Left lobe of liver (tissue), 2 donors: ENCODE measurements at regions not wholly inside any gene's neighbourhood (a gene's known extent, or its start where the extent isn't known, plus 50 kb on each side); places are given as distances from the start of the nearest gene placed in this dataset.
"Not testable (repeated sequence)": the region's sequence is repeated elsewhere in the genome, so short reads cannot be mapped to it uniquely, and the experiment has no call there.

ENCODE experiments used
- ATAC-seq: fragments of 200-7000 bp; cut with Tn5 transposase; one replicate; pipeline ENCODE4 v1.9.1; 2020; ENCODE audit warnings: mild to moderate bottlenecking, moderate library complexity
- DNase-seq: peaks from one replicate; pipeline ENCODE4 v3.0.0-alpha.2; 2020; ENCODE audit warnings: low spot score
- donor health status: DM: no; HTN: no; CAD: no; lungs with moderate emphysema.
- donor health status: DM: no; HTN: yes; CAD: no.

DNA sequence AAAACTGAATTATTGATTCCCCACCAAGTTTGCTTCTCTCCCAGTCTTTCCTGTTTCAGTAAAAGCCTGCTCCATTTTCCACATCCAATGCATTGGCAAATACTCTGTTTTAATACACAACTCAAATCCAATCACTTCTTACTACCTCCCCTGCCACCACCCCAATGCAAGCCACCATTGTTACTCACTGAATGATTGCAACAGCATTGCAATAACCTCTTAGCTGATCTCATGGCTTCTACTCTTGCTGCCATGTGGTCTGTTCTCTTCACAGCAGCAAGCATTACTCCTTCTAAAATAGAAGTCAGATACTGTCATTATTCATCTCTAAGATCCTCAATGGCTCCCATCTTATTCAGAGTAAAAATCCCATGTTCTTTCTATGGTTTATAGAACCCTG, 123.4 kb downstream of the ATP6V1G3 start:
- no peak for ATAC-seq
- no peak for DNase-seq

DNA sequence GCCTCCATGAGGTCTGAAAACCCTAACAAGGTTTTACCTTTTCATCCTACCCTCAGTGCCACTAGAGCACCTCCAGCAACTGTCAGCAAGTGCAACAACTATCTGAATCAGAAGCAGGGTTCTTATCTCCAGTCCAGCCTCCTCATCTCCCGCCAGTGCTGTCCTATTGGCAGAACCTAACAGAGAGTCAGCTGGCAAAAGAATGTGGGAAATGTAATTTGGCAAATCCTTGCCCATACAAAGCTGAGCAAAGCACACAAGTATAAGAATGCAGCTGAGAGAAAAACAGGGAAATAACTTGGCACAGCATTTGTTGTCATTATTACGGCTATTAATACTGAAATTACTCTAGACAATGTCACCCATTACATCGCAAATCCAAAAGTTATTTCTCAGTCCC, 124.2 kb downstream of the ATP6V1G3 start:
- ATAC-seq (no peak), DNase-seq (no peak)

DNA sequence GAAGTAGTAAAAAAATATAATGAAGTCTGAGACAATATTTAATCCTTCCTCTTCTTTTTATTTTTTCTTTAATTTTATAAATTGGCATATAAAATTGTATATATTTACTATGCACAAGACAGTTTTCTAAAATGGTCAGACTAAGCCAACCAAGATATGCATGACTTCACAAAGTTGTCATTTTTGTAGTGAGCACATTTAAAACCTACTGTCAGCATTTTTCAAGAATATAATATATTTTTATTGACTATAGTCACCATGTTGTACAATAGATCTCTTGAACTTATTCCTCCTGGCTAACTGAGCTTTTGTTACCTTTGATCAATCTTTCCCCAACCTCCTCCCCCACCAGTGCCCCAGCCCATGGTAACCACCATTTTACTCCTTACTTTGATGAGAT, 129.2 kb downstream of the ATP6V1G3 start:
- DNase-seq = no peak
- ATAC-seq = no peak

DNA sequence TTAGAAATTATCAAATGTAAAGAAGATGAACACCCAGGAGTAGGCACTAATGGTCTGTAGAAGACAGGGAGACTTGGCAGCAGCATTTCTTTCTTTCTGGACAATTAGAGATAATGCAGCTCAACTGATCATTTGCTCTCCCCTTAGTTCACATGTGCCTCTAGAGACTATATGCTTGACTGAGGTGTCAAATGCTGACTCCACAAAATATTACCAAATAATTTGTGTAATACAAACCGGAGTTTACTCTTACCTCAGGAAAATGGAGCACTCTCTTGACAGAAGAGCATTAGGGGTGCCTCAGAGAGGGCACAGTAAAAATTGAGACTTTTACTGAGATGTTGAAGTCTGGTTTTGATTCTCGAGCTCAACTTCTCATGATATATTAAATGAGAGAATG, 131.8 kb downstream of the ATP6V1G3 start:
- DNase-seq (no peak), ATAC-seq (no peak)

DNA sequence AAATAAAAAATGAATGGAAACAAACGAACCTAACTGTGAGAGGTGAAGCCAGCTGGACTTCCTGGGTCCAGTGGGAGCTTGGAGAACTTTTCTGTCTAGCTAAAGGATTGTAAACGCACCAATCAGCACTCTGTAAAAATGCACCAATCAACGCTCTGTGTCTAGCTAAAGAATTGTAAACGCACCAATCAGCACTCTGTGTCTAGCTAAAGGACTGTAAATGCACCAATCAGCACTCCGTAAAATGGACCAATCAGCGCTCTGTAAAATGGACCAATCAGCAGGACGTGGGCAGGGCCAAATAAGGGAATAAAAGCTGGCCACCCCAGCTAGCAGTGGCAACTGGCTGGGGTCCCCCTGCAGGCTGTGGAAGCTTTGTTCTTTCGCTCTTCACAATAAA, 135.8 kb downstream of the ATP6V1G3 start:
- ATAC-seq, DNase-seq: not testable (repeated sequence)

DNA sequence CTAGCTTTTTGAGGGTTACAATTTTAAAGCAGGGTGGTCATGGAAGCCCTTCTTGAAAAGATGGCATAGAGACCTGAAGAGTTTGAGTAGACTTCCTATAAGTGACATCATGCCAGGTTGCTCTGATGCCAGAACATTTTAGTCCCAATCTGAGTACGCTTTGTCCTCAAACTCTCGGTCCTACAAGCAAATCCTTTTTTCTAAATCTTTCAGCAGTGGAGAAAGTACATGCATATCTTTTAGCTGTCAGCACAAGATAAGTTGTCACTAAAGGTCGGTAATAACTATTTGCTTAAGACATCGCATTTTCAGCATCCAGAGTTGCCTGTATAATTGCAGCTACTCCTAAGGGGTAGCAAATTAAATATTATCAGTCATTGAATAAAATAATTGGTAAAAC, 140.4 kb downstream of the ATP6V1G3 start:
- ATAC-seq (no peak), DNase-seq (no peak)

DNA sequence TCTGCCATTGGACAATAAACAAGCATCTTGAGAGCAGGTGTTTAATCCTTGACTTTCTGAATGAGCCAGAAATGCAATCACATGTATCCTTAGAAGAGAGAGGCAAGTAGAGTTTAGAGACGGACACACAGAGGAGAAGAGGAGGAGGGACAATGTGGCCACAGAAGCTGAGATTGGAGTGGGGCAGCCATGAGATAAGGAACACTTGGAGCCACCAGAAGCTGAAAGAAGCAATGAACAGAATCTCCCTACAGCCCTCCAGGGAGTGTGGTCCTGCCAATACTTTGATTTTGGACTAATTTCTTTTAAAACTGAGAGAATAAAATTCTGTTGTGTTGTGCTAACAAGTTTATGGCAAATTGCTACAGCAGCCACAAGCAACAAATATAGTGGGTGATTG, 141.0 kb downstream of the ATP6V1G3 start:
- no peak for DNase-seq
- ATAC-seq = no peak

DNA sequence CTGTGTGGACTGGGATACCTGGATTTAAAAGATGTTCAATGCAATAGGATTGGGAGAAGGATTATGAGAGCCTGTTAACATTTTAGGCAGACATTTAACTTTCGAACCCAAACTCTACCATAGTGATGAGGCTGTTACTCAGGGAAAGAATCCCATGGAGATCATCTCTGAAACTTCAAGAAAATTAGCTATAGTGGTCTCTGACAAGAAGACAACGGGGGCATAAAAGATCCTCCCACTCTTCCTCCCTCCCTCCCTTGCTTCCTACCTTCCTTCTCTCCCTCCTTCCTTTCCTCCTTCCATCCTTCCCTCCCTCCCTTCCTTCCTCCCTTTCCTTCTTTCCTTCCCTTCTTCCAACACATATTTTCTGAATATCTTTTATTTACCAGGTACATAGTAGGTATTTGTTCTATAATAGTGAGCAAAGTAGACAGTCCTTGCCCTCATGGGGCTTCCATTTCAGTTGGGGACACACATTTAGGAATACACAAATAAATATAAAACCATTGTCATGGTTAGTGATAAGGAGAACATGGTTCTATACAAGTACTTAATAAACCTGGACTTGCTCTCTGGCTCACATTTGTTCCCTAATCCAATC, 143.2 kb downstream of the ATP6V1G3 start:
- DNase-seq (no peak), ATAC-seq (no peak)

DNA sequence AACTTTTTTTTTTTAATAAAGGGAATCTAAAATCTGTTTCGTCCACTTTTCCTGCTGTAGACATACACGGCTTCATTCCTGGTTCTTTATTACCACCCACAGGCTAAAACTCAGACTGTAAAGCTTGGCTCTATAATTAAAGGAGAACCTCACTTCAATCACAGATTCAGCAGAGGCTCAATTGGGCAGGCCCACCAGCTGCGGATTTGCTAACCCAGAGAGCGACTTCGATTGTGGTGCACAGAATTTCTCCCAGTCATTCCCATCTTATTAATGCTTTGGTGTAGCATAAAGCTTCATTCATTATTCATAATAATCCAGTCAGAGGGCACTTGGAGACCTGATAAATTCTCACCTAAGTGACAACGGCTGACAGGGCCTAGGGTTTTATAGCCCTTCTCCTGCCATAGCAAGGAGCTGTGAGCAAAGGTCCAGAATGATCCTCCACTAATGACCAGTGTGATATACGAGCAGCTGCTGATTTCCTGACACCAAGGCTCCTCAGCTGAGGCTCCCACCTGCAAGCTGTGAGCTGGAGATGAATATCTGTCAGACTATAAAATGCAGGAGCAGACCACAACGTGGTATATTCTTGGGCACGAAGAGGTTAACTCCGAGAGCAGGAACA, 149.0 kb downstream of the ATP6V1G3 start:
- no peak for ATAC-seq
- DNase-seq = no peak

DNA sequence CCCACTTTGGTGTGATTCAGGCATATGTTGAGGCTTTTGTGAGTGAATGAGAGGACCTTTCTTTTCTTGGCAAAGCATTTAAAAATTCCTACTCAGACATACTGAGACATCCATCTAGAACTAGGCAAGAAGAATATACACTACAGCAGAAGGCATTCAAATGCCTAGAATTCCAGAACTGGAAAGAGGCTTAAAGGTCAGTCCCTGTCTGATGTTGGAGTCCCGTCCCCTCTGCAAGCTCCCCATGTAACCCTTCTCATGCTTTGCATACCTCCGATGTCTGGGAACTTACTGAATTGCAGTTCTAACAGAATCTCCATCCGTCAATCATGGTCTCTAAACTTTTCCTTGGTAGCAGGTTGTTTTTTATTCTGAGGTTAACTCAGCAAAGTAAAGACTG, 152.9 kb downstream of the ATP6V1G3 start:
- ATAC-seq = no peak
- DNase-seq = no peak

DNA sequence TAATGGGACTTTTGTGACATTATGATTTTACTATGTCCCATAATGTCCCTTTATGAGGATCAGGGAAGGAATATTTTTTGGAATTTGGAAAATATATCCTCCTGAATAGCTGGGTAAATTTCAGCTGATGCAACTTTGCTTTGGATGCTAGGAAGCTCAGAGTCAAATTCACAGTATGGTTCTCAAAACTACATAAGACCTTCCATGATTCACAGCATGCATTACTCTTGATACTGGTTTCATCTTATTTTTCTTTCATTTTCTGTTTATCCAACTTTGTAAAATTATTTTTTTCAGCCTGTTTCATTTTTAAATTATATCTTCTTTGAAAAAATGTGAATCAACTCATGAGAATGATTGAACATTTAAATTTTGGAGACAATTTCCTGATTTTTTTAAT, 160.2 kb downstream of the ATP6V1G3 start:
- ATAC-seq (no peak), DNase-seq (no peak)

DNA sequence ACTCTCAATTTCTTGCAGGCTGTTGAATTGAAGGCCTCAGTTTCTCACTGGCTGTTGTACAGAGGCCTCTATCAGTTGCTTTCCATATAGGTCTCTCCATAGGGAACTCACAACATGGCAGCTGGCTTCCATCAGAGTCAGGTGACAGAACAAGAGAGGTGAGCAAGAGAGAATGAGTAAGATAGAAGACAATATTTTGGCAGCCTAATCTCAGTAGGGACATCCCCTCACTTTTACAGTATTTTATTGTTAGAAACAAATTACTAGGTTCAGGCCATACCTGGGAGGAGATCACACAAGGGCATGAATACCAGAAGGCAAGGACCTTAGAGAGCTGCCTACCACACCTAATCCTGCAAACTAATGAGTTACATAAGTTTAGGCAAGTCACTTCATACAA, 162.8 kb downstream of the ATP6V1G3 start:
- DNase-seq (no peak), ATAC-seq (no peak)

DNA sequence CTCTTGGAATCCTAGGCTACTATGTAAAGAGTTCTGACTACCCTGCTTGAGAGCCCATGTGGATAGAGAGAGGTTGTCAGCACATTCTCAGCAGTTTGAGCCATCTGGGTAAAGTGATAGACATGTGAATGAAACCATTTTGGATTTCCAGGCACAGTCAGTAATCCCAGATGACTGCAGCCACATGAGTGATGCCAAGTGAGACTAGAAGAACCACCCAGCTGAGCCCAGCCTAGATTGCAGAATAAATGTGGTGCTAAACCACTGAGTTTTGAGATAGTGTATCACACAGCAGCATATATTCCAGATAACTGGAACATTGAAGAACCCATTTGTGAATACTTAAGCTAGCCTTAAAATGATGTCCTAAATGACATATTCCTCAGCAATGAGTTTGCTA, 166.2 kb downstream of the ATP6V1G3 start:
- no peak for ATAC-seq

DNA sequence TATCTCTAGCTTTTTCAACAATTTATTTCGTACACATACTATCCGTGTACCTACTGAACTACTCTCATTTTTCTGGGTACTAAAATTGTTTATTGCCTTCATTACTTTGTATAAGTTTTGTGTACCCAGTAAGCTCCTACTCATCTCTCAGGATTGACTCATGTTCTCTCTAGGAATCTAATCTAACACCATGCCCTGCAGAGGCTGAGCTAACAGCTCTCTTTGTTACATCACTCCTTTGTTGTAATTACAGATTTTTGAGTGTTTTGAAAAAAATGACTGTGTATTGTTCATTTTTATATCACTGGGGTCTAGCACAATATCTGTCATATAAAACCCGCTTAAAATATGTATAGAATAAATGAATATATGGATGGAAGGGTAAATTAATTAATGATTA, 167.1 kb downstream of the ATP6V1G3 start:
- no peak for DNase-seq
- no peak for ATAC-seq

More for the DNA sequence above, 166.2 kb downstream of the ATP6V1G3 start:
- DNase-seq = no peak
